ENCODE measurements at regions not wholly inside any gene's neighbourhood (a gene's known extent, or its start where the extent isn't known, plus 50 kb on each side); places are given as distances from the start of the nearest gene placed in this dataset.

GRCh38 chrX:142742581-142742980 lies 283.1 kb upstream of the SPANXN4 start:
- no peak for DNase-seq

GRCh38 chrX:142733327-142733726 lies 292.4 kb upstream of the SPANXN4 start:
- DNase-seq: no peak

- no peak for DNase-seq
These were observed 313.9 kb upstream of the SPANXN4 start for GRCh38 chrX:142711796-142712290.

- no peak for DNase-seq
These were observed 323.0 kb upstream of the SPANXN4 start for GRCh38 chrX:142702749-142703148.

- DNase-seq: no peak
These were observed 337.5 kb upstream of the SPANXN4 start for GRCh38 chrX:142688256-142688655.

- no peak for DNase-seq
These were observed 339.0 kb upstream of the SPANXN4 start for GRCh38 chrX:142686653-142687283.

GRCh38 chrX:142686206-142686605 lies 339.5 kb upstream of the SPANXN4 start:
- DNase-seq: no peak

GRCh38 chrX:142680038-142680437 lies 345.7 kb upstream of the SPANXN4 start:
- no peak for DNase-seq

- no peak for DNase-seq
These were observed 354.7 kb upstream of the SPANXN4 start for GRCh38 chrX:142671036-142671435.

- no peak for DNase-seq
These were observed 362.2 kb upstream of the SPANXN4 start for GRCh38 chrX:142663330-142664095.

GRCh38 chrX:142661696-142662095 lies 364.0 kb upstream of the SPANXN4 start:
- no peak for DNase-seq

GRCh38 chrX:142655507-142655906 lies 370.2 kb upstream of the SPANXN4 start:
- DNase-seq: no peak

GRCh38 chrX:142637206-142637605 lies 388.5 kb upstream of the SPANXN4 start:
- DNase-seq: no peak

- no peak for DNase-seq
These were observed 409.1 kb upstream of the SPANXN4 start for GRCh38 chrX:142616636-142617035.

- DNase-seq: no peak
These were observed 408.3 kb upstream of the MAGEC2 start for GRCh38 chrX:142613403-142613802.

GRCh38 chrX:142606629-142607028 lies 401.5 kb upstream of the MAGEC2 start:
- DNase-seq: peak in 1 of 2 experiments; percentile 9

GRCh38 chrX:142601792-142602191 lies 396.7 kb upstream of the MAGEC2 start:
- no peak for DNase-seq

GRCh38 chrX:142593361-142593862 lies 388.3 kb upstream of the MAGEC2 start:
- DNase-seq: no peak

- DNase-seq: no peak
These were observed 371.5 kb upstream of the MAGEC2 start for GRCh38 chrX:142576615-142577014.

GRCh38 chrX:142549923-142550322 lies 344.8 kb upstream of the MAGEC2 start:
- DNase-seq: no peak

GRCh38 chrX:142505839-142506238 lies 300.7 kb upstream of the MAGEC2 start:
- DNase-seq: no peak

GRCh38 chrX:142503967-142504643 lies 299.0 kb upstream of the MAGEC2 start:
- DNase-seq: no peak

GRCh38 chrX:142502441-142502840 lies 297.4 kb upstream of the MAGEC2 start:
- DNase-seq: no peak

GRCh38 chrX:142499992-142500391 lies 294.9 kb upstream of the MAGEC2 start:
- DNase-seq: no peak
